Stimulated activated CD4-positive, alpha-beta T cell treated with anti-CD3 and anti-CD28 coated beads, Interleukin-1b, Interleukin-23, amount 100 ng/mL, for 24 hours (primary cell): ENCODE measurements at regions not wholly inside any gene's neighbourhood (a gene's known extent, or its start where the extent isn't known, plus 50 kb on each side); places are given as distances from the start of the nearest gene placed in this dataset.
"Not testable (repeated sequence)": the region's sequence is repeated elsewhere in the genome, so short reads cannot be mapped to it uniquely, and the experiment has no call there.

ENCODE experiments used
- DNase-seq, 4 experiments: peaks; one replicate each; pipeline ENCODE4 v3.0.0-alpha.2; 2020; ENCODE audit warnings: low read depth in 4 of 4, low spot score in 1 of 4

DNA sequence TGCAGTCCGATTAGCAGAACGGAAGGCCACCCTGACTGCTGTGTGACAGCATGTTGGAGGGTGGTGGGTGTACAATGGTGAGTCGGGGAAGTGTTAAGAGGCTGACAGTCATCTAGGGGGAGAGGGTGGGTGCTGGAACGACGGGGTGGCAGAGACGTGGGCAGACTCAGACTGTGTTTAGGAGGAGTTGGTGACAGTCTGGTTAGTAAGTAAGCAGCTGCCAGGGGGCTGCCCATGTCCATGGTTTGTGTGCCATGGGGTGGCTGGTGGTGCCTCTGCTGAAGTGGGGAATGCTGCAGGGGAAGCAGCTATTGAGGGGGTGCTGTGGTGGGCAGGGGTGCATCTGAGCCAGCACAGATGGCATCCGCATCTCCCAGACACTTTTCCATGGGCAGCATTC lies 51.3 kb upstream of the BOD1 start:
- DNase-seq, result no peak

DNA sequence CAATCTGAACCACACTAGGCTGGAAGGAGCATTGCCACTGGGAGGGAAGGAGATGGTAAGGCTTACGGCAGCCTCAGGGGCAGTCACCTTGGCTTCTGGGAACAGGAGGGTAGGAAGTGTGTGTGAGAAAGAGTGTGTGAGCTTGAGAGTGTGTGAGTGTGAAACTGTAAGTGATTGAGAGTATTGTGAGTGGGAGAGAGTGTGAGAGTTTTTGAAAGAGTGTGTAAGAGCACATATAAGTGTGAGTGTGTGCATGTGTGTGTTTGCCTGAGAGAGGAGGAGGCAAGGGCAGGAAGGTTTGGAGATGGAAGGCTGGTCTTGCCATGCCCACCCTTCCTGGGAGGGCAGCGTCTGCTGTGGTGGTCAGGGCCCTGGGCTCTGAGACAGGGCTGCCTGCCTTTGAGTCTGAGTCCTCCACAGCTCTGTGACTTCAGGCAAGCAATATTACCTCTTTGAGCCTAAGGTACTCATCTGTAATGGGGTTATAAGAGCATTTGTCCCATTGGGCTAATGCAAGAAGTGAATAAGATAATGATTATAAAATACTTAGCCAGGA lies 51.9 kb upstream of the BOD1 start:
- no peak for DNase-seq

- DNase-seq, result no peak
Measured at GRCh38 chr5:173668910-173669309, 52.5 kb upstream of the BOD1 start.

DNA sequence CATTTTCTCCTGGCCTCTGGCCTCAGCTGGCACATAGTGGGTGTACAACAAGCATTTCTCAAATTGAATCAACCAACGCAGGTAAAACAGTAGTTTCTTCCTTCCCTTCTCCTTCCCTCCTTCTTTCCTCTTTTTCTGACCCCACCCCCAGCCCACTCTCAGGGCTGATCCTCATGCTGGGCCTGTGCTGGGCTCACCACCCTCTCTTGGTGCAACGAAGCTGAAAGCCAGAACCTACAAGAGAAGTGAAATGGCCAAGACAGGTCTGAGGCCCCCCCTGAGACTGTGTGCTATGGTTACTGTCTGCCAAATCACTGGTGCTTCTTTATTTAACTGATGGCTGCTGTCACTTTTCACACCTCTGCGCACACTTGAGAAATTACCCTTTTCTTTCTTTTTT lies 53.0 kb upstream of the BOD1 start:
- DNase-seq, result no peak

- DNase-seq, result no peak
Measured at GRCh38 chr5:173670130-173670651, 53.7 kb upstream of the BOD1 start.

DNA sequence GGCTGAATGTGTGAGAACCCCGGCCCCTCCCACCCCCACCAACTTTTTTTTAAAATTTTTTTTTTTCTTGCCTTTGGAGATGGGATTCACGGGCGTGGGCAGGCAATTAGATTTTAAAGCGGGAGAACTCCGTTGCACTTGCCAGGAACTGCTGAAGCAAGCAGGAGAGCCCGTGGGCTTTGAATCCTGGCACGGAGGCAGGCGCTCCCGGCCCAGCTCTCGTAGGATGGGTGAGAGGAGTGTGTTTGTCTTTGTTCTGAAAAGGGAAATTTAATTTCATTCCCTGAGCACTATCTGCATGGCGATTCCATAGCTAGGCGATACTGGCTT lies 54.3 kb upstream of the BOD1 start:
- no peak for DNase-seq

- no peak for DNase-seq
Measured at GRCh38 chr5:173671121-173671949, 54.9 kb upstream of the BOD1 start.

DNA sequence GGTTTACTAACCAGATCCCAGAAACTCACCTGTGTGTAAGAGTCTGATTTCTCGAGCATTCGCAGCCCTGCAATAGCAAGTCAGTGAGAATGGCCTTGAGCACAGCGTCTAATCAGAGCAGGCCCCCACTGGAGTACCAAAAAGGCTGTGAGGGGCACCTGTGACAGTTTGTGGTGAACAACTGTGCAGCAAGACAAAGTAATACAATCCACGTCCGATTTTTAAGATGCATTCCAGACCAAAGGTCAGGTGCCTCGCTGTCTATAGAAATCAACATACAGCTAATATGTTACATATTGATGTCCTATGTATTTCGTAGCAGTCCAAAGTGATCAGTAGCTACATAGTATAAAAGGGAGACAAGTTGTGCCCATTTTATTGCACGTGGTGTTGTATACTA lies 55.7 kb upstream of the BOD1 start:
- no peak for DNase-seq

GRCh38 chr5:173672891-173673290 lies 56.4 kb upstream of the BOD1 start:
- no peak for DNase-seq

GRCh38 chr5:173673295-173674101 lies 57.0 kb upstream of the BOD1 start:
- DNase-seq, result no peak

DNA sequence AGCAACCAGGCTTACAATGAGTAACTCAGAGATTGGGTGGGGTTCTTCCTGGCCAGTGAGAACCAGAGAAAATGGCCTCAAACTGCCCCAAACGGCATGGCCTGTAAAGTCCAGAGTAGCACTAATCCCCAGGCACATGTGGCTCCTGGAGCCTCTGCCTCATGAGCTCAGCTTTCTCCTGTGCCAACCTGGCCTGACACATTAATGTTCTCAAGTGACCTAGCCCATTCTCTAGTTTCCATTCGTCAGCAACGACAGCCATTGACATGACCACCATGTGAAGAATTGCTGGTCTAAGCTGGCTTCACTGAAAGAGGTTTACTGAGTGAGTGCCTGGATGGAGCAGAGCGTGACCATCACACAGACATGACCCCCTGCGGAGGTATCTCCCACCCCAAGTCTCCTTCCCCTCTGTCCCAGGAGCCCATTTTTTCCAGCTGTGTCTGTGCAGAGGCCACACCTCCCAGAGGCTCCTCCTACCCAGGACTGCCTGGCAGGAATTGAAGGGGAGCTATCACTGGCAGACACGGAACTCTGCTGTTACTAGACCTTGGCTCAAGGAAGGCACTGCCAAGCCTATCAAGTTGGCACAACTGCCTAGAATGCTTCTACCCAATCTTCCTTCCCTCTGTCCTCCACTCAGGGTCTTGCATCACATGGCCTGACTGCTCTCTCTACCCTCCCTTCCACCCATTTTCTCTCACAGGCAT lies 59.0 kb upstream of the BOD1 start:
- DNase-seq, result no peak

GRCh38 chr5:173676375-173676774 lies 59.9 kb upstream of the BOD1 start:
- DNase-seq, result no peak

DNA sequence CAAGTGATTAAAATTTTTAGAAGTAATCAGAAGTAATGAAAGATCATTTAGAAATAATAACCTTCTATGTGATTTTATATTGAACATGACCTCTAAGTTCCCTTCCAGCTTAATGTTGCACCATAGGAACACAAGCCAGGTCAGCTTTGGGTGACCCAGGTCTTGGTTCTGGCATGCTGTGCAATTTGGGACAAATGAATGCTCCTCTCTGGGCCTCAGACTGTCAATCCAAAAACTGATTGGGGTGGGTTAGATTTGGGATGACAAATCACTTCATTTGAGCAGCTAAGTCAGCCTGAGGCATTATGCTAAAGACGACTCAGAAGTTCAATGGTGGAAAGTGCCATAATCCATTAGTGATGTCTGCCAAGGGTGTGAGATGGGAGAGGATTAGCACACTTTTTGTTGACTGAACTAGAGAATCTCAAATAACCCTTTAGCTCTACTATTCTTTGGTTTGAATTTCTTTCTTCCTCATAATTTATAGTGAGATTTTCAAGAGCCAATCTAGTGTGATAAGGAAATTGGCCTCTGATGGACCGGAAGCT lies 60.7 kb upstream of the BOD1 start:
- no peak for DNase-seq

- DNase-seq, result no peak
Measured at GRCh38 chr5:173679909-173680630, 63.6 kb upstream of the BOD1 start.

DNA sequence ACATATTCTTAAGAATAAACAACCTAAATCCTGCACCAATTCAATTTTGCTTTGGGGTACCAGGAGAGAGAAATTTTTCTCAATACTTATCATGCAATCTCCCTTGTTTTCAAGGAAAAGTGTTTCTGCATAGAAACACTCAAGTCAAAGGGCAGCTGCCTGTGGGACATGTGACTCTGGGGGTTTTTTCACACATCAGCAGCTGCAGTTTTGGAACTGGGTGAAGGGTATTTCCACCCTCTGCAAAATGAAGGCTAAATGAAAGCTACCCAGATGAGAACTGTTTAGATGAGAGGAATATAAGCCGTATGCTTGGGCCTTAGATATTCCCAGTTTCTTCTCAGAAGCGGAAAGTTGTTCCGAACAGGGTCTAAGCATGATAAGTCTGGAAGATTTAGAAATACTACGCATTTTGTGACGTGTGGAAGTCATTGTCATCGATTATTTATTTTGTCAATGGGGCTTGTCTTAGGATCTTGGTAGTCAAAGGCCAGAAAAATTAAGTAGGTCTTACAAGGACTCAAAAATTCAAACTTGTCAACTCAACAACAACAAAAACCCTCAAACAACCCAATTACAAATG lies 64.3 kb upstream of the BOD1 start:
- DNase-seq, result no peak

DNA sequence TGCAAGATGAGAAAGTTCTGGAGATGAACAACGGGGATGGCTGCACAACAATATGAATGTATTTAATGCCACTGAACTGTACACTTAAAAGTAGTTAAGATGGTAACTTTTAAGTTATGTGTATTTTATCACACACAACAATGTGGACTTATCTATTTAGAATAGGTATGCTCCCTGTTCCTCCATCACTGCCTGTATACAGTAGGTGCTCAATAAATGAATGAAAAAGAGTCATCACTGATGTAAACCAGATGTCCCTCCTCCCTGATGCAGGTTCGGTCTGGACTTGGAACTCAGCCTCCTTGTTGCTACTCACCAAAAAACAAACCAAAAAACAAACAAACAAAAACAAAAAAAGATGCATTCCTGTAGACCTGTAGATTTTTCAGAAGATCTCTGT lies 65.9 kb upstream of the BOD1 start:
- no peak for DNase-seq

DNA sequence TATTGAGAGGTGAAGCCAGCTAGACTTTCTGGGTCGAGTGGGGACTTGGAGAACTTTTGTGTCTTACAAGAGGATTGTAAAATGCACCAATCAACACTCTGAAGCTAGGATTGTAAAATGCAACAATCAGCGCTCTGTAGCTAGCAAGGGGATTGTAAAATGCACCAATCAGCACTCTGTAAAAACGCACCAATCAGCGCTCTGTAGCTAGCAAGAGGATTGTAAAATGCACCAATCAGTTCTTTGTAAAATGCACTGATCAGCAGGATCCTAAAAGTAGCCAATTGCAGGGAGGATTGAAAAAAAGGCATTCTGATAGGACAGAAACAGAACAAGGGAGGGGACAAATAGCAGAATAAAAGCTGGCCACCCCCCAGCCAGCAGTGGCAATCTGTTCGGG lies 68.1 kb upstream of the BOD1 start:
- DNase-seq, result not testable (repeated sequence)

DNA sequence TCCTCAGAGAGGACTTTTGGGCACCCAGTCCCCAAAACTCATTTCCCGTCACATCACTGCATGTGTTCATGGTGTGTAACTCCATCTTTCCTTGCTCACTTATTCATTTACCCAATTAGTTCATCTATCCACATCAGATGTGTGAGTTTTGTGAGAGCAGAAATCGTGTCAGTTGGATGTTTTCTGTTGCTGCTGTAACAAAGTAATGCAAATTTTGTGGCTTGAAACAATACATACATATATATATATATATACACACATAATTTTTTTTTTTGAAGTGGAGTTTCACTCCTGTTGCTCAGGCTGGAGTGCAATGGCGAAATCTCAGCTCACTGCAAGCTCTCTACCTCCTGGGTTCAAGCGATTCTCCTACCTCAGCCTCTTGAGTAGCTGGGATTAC lies 70.5 kb upstream of the BOD1 start:
- DNase-seq, result no peak

DNA sequence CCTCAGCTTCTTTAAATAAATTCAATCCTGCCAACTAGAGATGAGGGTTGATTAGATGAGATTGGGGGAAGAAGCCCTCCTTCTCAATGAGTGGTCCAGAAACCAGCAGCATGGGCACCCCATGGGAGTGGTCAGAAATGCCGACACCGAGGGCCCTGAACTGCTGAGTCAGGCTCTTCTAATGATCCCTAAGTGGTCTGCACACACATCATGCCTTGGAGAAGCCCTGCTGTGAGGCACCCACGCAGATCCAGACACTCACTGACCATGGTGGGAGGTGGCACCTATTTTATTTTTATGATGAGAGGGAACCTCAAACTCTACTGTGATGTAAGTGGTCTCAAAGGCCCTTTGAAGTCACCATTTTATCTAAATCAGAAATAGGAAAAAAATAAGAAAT lies 72.3 kb upstream of the BOD1 start:
- DNase-seq, result no peak

DNA sequence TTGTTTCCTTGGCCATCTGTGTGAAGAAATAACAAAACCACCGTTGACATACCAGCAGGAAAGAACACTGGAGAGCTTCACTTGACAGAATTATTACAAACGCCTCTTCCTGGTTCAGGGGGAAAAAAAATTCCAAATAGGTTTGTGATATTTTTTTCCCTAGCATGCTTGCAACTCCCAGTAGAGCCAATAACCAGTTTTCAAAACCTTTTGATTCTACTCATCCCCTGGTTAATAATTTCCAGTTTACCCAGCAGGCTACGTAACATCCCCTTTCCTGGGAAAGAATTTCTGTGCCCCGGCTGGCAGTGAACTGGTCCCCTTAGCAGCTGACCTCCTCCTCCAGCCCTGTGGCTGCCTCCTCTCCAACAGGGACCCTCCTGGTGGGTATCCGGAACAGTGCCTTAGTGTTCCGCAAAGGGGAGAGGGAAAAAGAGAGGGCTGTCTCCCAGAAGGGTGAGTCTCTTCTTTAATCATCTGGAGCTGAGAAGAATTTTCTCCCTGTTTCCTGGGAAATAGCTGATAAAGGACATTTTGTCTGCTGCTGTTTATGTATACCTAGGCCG lies 72.8 kb upstream of the BOD1 start:
- DNase-seq, result no peak
